Left ventricle myocardium inferior (tissue), 1 donor: ENCODE measurements at regions not wholly inside any gene's neighbourhood (a gene's known extent, or its start where the extent isn't known, plus 50 kb on each side); places are given as distances from the start of the nearest gene placed in this dataset.
"Not testable (repeated sequence)": the region's sequence is repeated elsewhere in the genome, so short reads cannot be mapped to it uniquely, and the experiment has no call there.

Source experiments
- DNase-seq: peaks from one replicate; pipeline ENCODE4 v3.0.0-alpha.2; 2020
- H3K27ac ChIP-seq: fragments of 200-600 bp; replicated peaks from 2 replicates; pipeline ENCODE4 v1.8.0; 2021
- H3K27me3 ChIP-seq: fragments of 200-600 bp; 2 replicates; pipeline ENCODE4 v1.8.0; 2021; ENCODE audit warnings: low read depth
- H3K36me3 ChIP-seq: fragments of 200-600 bp; 2 replicates; pipeline ENCODE4 v1.8.0; 2021
- H3K4me1 ChIP-seq: fragments of 200-600 bp; 2 replicates; pipeline ENCODE4 v1.8.0; 2021
- H3K4me3 ChIP-seq: fragments of 200-600 bp; 2 replicates; pipeline ENCODE4 v1.8.0; 2021; ENCODE audit warnings: mild to moderate bottlenecking, moderate library complexity
- H3K9me3 ChIP-seq: fragments of 200-600 bp; replicated peaks from 2 replicates; pipeline ENCODE4 v1.8.0; 2021
- intact Hi-C: fragments of 100-400 bp; cut with micrococcal nuclease; formaldehyde crosslinking; loops from one replicate; pipeline ENCODE4 v1.11.0; 2022
- TF ChIP-seq, protein P1 (sequence below): fragments of 200-600 bp; IDR thresholded peaks from 2 replicates; pipeline ENCODE4 v1.8.0; 2021; ENCODE audit warnings: antibody characterized with exemption, mild to moderate bottlenecking, borderline replicate concordance
- donor health status: DM: no; HTN: yes; CAD: no; lungs with severe emphysema.

DNA sequence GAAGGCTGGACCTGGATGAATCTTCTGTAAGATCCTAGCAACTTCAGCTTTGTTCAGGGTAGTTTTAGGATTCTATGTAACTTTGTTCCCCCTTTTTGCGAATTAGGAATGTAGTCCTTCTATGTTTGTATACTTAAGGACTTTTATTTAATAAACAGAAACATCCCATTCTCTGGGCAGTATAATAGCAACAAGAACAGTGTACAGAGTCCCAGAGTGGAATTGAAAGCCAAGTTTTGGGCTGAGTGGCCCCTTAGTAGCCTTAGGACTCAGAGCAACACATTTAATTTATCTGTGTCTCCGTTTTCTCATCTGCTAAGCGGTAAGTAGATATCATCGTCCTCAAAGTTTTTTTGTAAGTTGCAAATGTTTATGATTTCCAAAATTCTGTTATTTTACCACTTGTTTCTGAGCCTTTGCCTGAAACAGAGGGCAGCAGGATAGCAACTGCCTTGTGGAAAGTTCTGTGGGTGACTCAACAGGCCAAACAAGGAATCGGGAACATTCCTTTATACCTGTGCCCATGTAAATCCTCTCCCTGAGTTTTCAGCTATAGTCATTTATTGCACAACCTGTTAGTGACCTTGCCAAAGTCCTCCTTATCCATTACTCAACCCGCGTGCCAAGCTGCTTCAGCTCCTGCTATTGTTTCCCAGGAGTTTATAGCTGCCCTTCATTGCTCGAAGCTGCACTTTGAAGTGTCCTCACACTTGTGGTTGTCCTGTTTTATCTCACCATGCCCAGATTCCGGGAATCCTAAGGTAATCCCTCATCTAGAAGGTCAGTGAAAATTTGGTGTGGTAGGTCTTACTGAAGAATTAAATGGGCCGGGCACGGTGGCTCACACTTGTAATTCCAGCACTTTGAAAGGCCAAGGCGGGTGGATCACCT, 199.1 kb upstream of the AHR start:
- Histone ChIP-seq H3K27ac (no peak overlapping the region), H3K4me3 (no peak overlapping the region), H3K4me1 (peaks cover 7% of the 10 kb centered on the region), H3K27me3 (no peaks in the 10 kb centered on the region), H3K9me3 (peaks cover 14% of the 10 kb centered on the region), H3K36me3 (no peaks in the 10 kb centered on the region)
- TF ChIP-seq, protein P1, sequence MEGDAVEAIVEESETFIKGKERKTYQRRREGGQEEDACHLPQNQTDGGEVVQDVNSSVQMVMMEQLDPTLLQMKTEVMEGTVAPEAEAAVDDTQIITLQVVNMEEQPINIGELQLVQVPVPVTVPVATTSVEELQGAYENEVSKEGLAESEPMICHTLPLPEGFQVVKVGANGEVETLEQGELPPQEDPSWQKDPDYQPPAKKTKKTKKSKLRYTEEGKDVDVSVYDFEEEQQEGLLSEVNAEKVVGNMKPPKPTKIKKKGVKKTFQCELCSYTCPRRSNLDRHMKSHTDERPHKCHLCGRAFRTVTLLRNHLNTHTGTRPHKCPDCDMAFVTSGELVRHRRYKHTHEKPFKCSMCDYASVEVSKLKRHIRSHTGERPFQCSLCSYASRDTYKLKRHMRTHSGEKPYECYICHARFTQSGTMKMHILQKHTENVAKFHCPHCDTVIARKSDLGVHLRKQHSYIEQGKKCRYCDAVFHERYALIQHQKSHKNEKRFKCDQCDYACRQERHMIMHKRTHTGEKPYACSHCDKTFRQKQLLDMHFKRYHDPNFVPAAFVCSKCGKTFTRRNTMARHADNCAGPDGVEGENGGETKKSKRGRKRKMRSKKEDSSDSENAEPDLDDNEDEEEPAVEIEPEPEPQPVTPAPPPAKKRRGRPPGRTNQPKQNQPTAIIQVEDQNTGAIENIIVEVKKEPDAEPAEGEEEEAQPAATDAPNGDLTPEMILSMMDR = no peak
- intact Hi-C loops = no loop called here
- no peak for DNase-seq

DNA sequence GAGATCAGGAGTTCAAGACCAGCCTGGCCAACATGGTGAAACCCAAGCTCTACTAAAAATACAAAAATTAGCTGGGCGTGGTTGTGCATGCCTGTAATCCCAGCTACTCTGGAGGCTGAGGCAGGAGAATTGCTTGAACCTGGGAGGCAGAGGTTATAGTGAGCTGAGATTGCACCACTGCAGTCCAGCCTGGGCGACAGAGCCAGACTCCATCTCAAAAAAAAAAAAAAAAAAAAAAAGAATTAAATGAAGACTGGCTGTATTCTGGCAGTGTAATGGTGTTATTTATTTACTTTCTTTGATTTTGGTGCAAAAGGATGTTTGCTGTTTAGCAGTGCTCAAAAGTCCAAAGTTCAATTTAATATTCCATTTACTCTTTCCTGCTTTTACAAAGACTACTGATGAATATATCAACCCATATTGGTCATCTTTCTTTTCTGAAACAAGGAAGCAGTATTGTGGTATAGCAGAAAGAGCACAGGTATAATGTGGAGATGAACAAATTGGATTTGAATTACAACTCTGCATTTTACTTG, 198.4 kb upstream of the AHR start:
- H3K27me3 ChIP-seq, H3K36me3 ChIP-seq, intact Hi-C loops, H3K4me1 ChIP-seq, DNase-seq, H3K27ac ChIP-seq, H3K4me3 ChIP-seq: not testable (repeated sequence)
- H3K9me3 ChIP-seq = peaks cover 14% of the 10 kb centered on the region

DNA sequence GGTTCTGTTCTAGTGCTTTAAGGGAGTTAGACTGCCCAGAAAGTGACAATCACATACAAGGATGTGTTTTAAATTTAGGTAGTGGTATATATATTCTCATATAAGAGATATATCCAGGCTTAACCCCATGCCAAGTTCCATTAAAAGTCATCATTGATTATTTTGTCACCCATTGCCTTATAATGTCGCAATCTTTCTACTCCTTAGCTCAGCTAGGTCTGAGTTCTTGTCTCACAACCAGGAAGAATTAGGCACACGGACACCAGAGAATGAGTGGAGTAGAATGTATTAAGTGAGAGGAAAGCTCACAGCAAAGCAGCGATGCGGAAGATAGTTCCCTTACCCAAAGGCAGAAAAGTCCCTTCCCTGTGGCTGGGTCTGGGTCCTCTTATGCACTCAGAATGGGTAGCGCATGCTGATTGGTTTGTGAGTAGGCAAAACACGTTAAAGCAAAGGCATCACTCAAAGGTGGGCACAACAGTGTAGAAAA, 197.2 kb upstream of the AHR start:
- DNase-seq = no peak
- no peak overlapping the region for H3K27ac ChIP-seq
- no peak overlapping the region for H3K4me3 ChIP-seq
- TF ChIP-seq, protein P1 = no peak
- no peaks in the 10 kb centered on the region for H3K36me3 ChIP-seq
- peaks cover 14% of the 10 kb centered on the region for H3K9me3 ChIP-seq
- H3K4me1 ChIP-seq = peaks cover 7% of the 10 kb centered on the region
- H3K27me3 ChIP-seq = no peaks in the 10 kb centered on the region
- intact Hi-C loops = no loop called here

DNA sequence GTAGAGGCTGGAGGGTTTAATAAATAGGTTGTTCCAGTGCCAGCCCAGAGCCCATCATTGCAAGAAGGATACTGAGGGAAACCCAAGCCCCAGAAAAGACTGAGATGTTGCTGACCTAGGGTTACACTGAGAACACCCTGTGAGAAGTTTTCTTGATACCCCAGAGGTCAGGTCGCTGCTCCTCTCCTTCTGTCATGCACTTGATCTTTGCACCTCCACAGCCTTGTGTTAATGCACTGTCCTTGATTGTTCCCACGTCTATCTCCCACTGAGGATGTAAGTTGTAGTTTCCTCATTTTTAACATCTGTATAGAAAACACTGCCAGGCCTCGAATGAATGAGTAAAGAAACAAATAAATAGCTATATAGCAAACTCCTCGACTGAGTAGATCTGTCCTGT, 195.3 kb upstream of the AHR start:
- Histone ChIP-seq H3K27me3 (no peaks in the 10 kb centered on the region), H3K27ac (no peak overlapping the region), H3K9me3 (peaks cover 14% of the 10 kb centered on the region), H3K4me3 (no peak overlapping the region), H3K4me1 (peaks cover 1% of the 10 kb centered on the region), H3K36me3 (no peaks in the 10 kb centered on the region)
- no peak for DNase-seq
- TF ChIP-seq, protein P1 = no peak
- intact Hi-C loops = no loop called here

DNA sequence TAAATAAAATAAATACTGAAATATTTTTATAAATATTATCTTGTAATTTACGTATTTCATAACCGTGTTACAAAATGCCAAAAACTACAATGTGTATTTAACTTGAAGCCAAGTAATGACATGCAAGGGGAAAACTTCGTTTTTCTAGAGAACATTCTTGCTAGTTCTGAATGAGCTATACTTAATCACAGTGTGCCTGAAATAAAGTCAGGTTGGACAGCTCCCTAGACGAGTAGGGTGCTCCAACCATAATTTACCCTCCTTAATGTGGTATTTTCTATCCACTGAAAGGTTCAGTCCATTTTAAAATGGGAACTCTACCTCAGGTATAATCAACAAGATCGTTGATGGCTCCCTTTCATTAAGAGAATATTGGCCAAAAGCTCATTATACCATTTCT, 194.5 kb upstream of the AHR start:
- intact Hi-C loops = no loop called here
- Histone ChIP-seq H3K4me1 (no peaks in the 10 kb centered on the region), H3K27me3 (no peaks in the 10 kb centered on the region), H3K27ac (no peak overlapping the region), H3K9me3 (peaks cover 14% of the 10 kb centered on the region), H3K4me3 (no peak overlapping the region), H3K36me3 (no peaks in the 10 kb centered on the region)
- DNase-seq = no peak
- TF ChIP-seq, protein P1 = no peak

DNA sequence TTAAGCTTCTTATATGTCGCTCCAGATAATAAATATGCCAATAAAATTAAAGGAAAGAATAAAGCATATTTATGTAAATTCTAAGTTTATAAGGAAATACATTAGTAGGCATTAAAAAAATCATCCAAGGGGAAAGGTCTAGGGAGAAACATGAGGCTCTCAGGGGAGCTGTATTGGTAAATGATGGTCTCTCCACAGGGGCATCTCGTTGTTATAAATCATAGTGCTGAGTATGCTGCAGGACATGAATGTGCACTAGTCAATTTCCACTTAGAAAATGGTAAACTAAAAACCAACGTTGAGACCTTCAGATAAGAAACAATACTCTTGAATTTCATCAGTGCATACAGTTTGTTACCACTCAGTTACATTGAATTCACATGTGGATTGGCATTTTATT, 194.0 kb upstream of the AHR start:
- Histone ChIP-seq H3K9me3 (peaks cover 14% of the 10 kb centered on the region), H3K36me3 (no peaks in the 10 kb centered on the region), H3K4me1 (no peaks in the 10 kb centered on the region), H3K4me3 (no peak overlapping the region), H3K27ac (no peak overlapping the region), H3K27me3 (no peaks in the 10 kb centered on the region)
- TF ChIP-seq, protein P1 = no peak
- DNase-seq = no peak
- intact Hi-C loops = no loop called here
